GM19238 (cell line): ENCODE measurements at regions not wholly inside any gene's neighbourhood (a gene's known extent, or its start where the extent isn't known, plus 50 kb on each side); places are given as distances from the start of the nearest gene placed in this dataset.
"Not testable (repeated sequence)": the region's sequence is repeated elsewhere in the genome, so short reads cannot be mapped to it uniquely, and the experiment has no call there.

ENCODE experiments used
- DNase-seq: peaks from one replicate; pipeline ENCODE4 v3.0.0; 2011; ENCODE audit warnings: low spot score; ENCODE audit not compliant: insufficient read length

DNA sequence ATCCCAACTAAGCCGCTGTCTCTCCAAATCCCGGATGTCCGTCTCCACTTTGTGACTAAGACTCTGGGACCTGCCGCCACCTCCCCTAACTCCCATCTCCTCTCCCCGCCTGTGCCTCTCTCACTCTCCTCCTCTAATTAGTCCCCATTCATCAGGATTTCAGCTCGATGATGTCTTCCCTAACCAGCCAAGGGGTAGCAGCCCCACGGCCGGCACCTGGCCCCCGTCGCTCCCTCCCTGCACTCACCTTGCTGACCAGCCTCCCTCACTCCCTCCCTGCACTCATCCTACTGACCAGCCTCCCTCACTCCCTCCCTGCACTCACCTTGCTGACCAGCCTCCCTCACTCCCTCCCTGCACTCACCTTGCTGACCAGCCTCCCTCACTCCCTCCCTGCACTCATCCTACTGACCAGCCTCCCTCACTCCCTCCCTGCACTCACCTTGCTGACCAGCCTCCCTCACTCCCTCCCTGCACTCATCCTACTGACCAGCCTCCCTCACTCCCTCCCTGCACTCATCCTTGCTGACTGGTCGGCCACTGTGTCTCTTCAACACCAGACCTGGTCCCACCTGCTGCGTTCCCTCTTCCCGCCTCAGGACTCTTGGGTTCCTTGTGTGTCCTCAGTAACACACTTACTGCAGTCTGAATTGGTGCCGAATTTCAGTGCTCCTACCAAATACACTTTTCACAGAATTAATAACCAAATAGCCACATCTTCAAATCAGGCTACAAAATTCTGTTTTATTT, 179.3 kb upstream of the SALL3 start:
- not testable (repeated sequence) for DNase-seq

GRCh38 chr18:78801011-78801410, 178.6 kb upstream of the SALL3 start:
- DNase-seq: no peak

- no peak for DNase-seq
Measured at GRCh38 chr18:78803104-78803503, 176.5 kb upstream of the SALL3 start.

GRCh38 chr18:78804206-78805030, 175.2 kb upstream of the SALL3 start:
- no peak for DNase-seq

GRCh38 chr18:78805840-78806239, 173.8 kb upstream of the SALL3 start:
- DNase-seq: no peak

DNA sequence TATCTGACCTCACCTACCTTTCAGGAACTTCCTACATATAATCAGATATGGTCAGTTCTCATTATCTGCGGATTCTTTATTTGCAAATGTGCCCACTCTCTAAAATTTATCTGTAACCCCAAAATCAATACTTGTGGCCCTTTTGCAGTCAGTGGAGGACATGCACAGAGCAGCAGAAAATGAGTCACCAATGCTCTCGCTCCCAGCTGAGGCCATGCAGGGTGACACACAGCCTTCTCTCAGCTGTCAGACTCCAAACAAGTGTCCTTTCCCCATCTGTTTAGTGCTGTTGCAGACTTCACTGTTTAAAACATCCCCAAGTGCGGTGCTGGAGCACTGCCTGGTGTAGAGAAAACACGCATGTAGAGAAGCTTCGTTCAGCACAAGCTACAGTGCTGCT, 171.9 kb upstream of the SALL3 start:
- DNase-seq: no peak

- no peak for DNase-seq
Measured at GRCh38 chr18:78809845-78810244, 169.8 kb upstream of the SALL3 start.

GRCh38 chr18:78810706-78811105, 168.9 kb upstream of the SALL3 start:
- DNase-seq: no peak

GRCh38 chr18:78812067-78812466, 167.6 kb upstream of the SALL3 start:
- no peak for DNase-seq

GRCh38 chr18:78813156-78813555, 166.5 kb upstream of the SALL3 start:
- DNase-seq: no peak

- DNase-seq: no peak
Measured at GRCh38 chr18:78813936-78814710, 165.5 kb upstream of the SALL3 start.

- DNase-seq: no peak
Measured at GRCh38 chr18:78814766-78815165, 164.9 kb upstream of the SALL3 start.

GRCh38 chr18:78816114-78816513, 163.5 kb upstream of the SALL3 start:
- DNase-seq: no peak

DNA sequence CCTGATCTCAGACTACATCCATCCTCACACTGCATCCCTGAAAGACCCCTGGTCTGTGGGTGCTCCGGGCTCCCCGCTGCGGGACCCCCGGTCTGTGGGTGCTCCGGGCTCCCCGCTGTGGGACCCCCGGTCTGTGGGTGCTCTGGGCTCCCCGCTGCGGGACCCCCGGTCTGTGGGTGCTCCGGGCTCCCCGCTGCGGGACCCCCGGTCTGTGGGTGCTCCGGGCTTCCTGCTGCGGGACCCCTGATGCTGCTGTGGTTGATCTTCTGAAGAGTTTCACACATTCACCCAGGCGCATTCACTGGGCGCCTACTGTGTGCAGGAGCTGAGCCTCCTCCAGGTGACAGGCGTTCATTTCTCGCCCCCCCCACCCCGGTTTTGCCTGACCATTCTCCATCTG, 162.7 kb upstream of the SALL3 start:
- DNase-seq: no peak

DNA sequence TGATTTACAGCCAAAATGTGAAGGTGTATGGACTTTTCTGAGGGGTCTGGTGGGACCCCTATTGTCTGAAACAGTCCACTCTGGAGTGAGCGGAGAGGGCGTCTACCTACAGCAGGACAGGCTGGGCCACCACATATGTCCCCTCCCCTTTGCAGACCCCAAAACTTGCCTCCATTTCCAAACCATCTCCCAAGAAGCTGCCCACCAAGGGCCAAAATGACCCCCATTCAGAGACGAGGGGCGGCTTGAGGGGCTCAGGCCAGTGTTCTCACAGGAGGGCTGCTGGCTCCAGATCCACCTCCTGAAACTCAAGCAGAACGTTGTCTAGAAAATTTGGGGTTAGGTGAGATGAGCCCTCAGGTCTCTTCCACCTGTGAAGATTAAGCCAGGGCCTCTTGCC, 161.1 kb upstream of the SALL3 start:
- no peak for DNase-seq

DNA sequence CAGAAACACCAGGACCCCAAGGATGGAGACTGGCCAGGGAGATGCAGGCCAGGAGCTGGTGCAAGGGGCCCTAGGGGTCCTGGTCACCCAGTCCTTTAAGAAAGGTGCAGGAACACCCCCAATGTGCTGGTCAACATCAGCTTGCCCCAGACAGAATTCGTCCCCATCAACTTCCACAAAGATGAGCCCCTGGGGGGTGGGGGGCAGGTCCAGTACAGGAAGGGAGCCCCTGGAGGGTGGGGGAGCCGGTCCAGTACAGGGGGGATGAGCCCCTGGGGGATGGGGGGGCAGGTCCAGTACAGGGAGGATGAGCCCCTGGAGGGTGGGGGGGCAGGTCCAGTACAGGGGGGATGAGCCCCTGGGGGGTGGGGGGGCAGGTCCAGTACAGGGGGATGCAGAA, 160.7 kb upstream of the SALL3 start:
- no peak for DNase-seq

DNA sequence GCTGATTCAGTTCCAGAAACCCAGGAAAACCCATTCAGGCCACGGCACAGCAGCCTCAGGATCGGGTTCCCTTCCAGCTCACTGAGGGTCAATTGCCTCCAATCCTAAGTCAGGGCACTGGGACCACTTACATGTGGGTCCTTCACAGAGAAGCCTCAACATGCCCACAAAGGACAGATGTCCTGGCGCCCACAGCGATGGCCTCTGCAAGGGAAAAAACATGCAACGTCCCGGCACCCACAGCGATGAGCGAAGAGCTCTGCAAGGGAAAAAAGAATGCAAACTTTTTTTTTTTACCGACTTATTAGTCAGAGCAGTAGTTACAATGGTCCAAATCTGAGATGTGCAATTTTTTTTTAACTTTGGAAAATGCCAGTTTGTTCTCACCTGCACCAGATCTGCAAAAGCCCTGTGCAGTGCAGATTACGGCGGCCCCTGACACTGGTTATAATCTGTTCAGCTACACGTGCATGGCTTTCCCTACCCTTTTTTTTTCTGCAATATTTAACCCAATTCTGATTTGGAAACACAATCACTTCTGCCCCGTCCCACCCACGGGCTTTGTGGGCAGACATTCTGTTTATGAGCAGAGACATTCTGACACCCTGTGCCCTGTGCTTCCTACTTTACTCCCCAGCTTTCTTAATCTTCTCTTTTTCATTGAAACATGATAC, 159.3 kb upstream of the SALL3 start:
- DNase-seq: no peak

- no peak for DNase-seq
Measured at GRCh38 chr18:78821396-78821795, 158.2 kb upstream of the SALL3 start.

GRCh38 chr18:78822171-78822948, 157.3 kb upstream of the SALL3 start:
- DNase-seq: no peak

- no peak for DNase-seq
Measured at GRCh38 chr18:78822949-78823285, 156.7 kb upstream of the SALL3 start.

GRCh38 chr18:78825168-78825567, 154.4 kb upstream of the SALL3 start:
- no peak for DNase-seq
